MM.1S (cell line): ENCODE measurements at regions not wholly inside any gene's neighbourhood (a gene's known extent, or its start where the extent isn't known, plus 50 kb on each side); places are given as distances from the start of the nearest gene placed in this dataset.
"Not testable (repeated sequence)": the region's sequence is repeated elsewhere in the genome, so short reads cannot be mapped to it uniquely, and the experiment has no call there.

Experiments
- EZH2 ChIP-seq: fragments of 300-600 bp; sonication (generic); optimal IDR thresholded peaks from 2 replicates; pipeline ENCODE3; 2017; ENCODE audit warnings: low read depth, mild to moderate bottlenecking, antibody characterized with exemption, low read length, mixed read lengths
- EZH2phosphoT487 ChIP-seq: fragments of 300-600 bp; sonication (generic); IDR thresholded peaks from 2 replicates; pipeline ENCODE4 v1.6.1; 2018; ENCODE audit warnings: antibody characterized with exemption, low read length
- TF ChIP-seq, protein P1 (sequence below): fragments of 300-600 bp; sonication (generic); IDR thresholded peaks from 2 replicates; pipeline ENCODE4 v1.5.1; 2016; ENCODE audit warnings: antibody characterized with exemption, low read length, mixed read lengths

DNA sequence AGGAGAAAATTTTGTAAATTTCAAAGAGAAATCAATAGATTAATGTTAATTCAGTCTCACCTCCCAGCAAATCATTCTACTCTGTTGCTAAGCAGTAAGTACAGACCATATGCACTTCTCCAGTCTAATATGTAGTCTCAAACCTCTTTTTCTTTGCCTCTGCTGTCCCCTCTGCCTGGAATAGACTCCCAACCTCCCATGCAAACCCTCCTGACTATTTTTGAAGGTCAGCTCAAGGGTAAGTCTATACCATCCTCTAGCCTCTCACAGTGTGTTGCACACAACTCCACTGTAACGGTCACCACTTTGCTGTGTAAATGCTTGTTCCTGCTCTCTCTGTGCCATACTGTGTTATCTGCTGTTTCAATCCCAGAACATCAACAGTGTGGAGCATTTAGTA lies 94.5 kb upstream of the TRIM77 start:
- TF ChIP-seq, protein P1, sequence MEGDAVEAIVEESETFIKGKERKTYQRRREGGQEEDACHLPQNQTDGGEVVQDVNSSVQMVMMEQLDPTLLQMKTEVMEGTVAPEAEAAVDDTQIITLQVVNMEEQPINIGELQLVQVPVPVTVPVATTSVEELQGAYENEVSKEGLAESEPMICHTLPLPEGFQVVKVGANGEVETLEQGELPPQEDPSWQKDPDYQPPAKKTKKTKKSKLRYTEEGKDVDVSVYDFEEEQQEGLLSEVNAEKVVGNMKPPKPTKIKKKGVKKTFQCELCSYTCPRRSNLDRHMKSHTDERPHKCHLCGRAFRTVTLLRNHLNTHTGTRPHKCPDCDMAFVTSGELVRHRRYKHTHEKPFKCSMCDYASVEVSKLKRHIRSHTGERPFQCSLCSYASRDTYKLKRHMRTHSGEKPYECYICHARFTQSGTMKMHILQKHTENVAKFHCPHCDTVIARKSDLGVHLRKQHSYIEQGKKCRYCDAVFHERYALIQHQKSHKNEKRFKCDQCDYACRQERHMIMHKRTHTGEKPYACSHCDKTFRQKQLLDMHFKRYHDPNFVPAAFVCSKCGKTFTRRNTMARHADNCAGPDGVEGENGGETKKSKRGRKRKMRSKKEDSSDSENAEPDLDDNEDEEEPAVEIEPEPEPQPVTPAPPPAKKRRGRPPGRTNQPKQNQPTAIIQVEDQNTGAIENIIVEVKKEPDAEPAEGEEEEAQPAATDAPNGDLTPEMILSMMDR = not testable (repeated sequence)
- TF ChIP-seq EZH2phosphoT487, EZH2: not testable (repeated sequence)
